Calu3 (cell line): ENCODE measurements at regions not wholly inside any gene's neighbourhood (a gene's known extent, or its start where the extent isn't known, plus 50 kb on each side); places are given as distances from the start of the nearest gene placed in this dataset.

Experiments
- BruUV-seq: library from RNA; stranded (reverse); fragments of 400-500 nt; replicated peaks from 2 replicates; lab custom pipeline; 2021; lab: Mats Ljungman, UMichigan
- CTCF ChIA-PET: fragments of 300-600 bp; sonication (Branson Sonifier 250); formaldehyde crosslinking; loops from one replicate; lab custom pipeline; 2022; ENCODE audit warnings: antibody characterized with exemption; lab: Charles Lee
- DNase-seq: peaks from one replicate; pipeline ENCODE4 v3.0.0; 2022
- H3K27ac Mint-ChIP-seq: one replicate; pipeline ENCODE4 v1.8.0; 2022; ENCODE audit warnings: mixed read lengths; ENCODE audit not compliant: unreplicated experiment
- H3K27me3 Mint-ChIP-seq: one replicate; pipeline ENCODE4 v1.8.0; 2022; ENCODE audit warnings: mixed read lengths; ENCODE audit not compliant: unreplicated experiment
- H3K36me3 Mint-ChIP-seq: one replicate; pipeline ENCODE4 v1.8.0; 2022; ENCODE audit warnings: mild to moderate bottlenecking, moderate library complexity, mixed read lengths; ENCODE audit not compliant: insufficient read depth, unreplicated experiment
- H3K4me1 Mint-ChIP-seq: one replicate; pipeline ENCODE4 v1.8.0; 2022; ENCODE audit warnings: mild to moderate bottlenecking, low read depth, mixed read lengths; ENCODE audit not compliant: unreplicated experiment
- H3K4me3 Mint-ChIP-seq: one replicate; pipeline ENCODE4 v1.8.0; 2022; ENCODE audit warnings: mild to moderate bottlenecking, low read depth, moderate library complexity, mixed read lengths; ENCODE audit not compliant: unreplicated experiment
- H3K9me3 Mint-ChIP-seq: one replicate; pipeline ENCODE4 v1.8.0; 2022; ENCODE audit warnings: low read depth, mixed read lengths; ENCODE audit not compliant: unreplicated experiment
- intact Hi-C: fragments of 100-400 bp; cut with micrococcal nuclease; formaldehyde crosslinking; loops from one replicate; pipeline ENCODE4 v1.10.0; 2022; ENCODE audit not compliant: unreplicated experiment
- TF ChIP-seq, protein P1 (sequence below): fragments of 200-600 bp; IDR thresholded peaks from one replicate; pipeline ENCODE4 v1.8.0; 2022; ENCODE audit warnings: antibody characterized with exemption; ENCODE audit not compliant: unreplicated experiment

DNA sequence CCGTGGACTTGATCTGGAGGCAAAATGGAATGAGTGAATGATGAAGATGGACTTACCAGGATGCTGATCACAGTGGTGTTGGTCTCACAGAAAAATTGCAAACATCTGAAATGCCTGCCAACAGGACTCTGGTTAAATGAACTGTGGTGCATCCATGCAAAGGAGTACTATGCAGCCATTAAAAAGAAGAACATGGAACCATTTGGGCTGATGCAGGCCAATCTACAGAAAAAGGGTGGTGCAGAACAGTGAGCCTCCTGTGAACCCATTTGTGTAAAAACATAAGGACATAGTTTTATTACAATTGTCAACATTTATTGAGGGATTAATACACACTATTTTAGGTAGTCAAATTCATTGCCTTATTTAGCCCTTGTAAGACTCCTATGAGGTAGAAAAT, 111.9 kb downstream of the MN1 start:
- peaks cover 6% of the 10 kb centered on the region for H3K36me3 Mint-ChIP-seq
- TF ChIP-seq, protein P1, sequence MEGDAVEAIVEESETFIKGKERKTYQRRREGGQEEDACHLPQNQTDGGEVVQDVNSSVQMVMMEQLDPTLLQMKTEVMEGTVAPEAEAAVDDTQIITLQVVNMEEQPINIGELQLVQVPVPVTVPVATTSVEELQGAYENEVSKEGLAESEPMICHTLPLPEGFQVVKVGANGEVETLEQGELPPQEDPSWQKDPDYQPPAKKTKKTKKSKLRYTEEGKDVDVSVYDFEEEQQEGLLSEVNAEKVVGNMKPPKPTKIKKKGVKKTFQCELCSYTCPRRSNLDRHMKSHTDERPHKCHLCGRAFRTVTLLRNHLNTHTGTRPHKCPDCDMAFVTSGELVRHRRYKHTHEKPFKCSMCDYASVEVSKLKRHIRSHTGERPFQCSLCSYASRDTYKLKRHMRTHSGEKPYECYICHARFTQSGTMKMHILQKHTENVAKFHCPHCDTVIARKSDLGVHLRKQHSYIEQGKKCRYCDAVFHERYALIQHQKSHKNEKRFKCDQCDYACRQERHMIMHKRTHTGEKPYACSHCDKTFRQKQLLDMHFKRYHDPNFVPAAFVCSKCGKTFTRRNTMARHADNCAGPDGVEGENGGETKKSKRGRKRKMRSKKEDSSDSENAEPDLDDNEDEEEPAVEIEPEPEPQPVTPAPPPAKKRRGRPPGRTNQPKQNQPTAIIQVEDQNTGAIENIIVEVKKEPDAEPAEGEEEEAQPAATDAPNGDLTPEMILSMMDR = no peak
- H3K27me3 Mint-ChIP-seq = peaks cover 5% of the 10 kb centered on the region
- no peak overlapping the region for H3K27ac Mint-ChIP-seq
- BruUV-seq = no TSS peak
- peaks cover 19% of the 10 kb centered on the region for H3K4me1 Mint-ChIP-seq
- no peak for DNase-seq
- intact Hi-C loops = no loop called here
- H3K4me3 Mint-ChIP-seq = no peak overlapping the region
- CTCF ChIA-PET = no interaction called here
- H3K9me3 Mint-ChIP-seq = peaks cover 3% of the 10 kb centered on the region

DNA sequence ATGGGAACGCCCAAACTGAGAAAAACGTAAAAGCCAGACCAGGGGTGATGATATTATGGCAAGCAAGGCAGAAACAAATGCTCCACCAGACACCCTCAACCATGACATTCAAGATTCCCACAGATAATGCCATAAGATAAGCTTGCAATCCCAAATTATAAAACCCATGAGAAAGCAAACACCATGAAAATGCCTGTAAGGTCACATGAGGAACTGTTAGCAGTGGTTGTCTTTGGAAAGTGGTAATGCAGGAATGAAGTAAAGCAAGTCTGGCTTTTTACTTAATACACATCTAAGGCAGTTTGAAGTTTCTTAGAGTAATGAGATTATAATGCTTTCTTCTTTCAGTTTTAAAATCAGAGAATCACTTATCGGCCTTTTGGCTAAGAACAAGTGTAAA, 111.0 kb downstream of the MN1 start:
- intact Hi-C loops = no loop called here
- Mint-ChIP-seq H3K27me3 (peaks cover 15% of the 10 kb centered on the region), H3K4me3 (no peak overlapping the region), H3K9me3 (peaks cover 3% of the 10 kb centered on the region), H3K4me1 (peaks cover 15% of the 10 kb centered on the region), H3K36me3 (peaks cover 6% of the 10 kb centered on the region), H3K27ac (no peak overlapping the region)
- no TSS peak for BruUV-seq
- CTCF ChIA-PET = no interaction called here
- no peak for DNase-seq
- TF ChIP-seq, protein P1 = no peak

DNA sequence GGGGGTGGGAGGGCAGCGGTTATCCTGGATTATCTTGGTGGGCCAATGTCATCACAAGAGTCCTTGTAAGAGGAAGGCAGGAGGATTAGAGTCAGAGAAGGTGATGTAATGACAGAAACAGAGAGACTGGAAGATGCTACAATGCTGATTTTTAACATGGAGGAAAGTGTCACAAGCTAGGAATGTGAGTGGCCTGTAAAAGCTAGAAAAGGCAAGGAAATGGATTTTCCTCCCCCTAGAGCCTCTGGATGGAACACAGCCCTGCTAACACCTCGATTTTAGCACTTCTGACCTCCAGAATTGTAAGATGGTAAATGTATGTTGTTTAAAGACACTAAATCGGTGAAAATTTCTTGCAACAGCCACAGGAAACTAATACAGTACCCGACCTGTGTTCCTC, 109.3 kb downstream of the MN1 start:
- no TSS peak for BruUV-seq
- H3K9me3 Mint-ChIP-seq = peaks cover 3% of the 10 kb centered on the region
- TF ChIP-seq, protein P1 = no peak
- CTCF ChIA-PET = interaction anchor here (0.5 kb wide), 1 partner anchor 218 kb away, joined by 4 read pairs; no protein-coding TSS in a partner anchor
- peaks cover 15% of the 10 kb centered on the region for H3K27me3 Mint-ChIP-seq
- DNase-seq = no peak
- H3K36me3 Mint-ChIP-seq = no peaks in the 10 kb centered on the region
- intact Hi-C loops = no loop called here
- no peaks in the 10 kb centered on the region for H3K4me1 Mint-ChIP-seq
- no peak overlapping the region for H3K27ac Mint-ChIP-seq
- H3K4me3 Mint-ChIP-seq = no peak overlapping the region

DNA sequence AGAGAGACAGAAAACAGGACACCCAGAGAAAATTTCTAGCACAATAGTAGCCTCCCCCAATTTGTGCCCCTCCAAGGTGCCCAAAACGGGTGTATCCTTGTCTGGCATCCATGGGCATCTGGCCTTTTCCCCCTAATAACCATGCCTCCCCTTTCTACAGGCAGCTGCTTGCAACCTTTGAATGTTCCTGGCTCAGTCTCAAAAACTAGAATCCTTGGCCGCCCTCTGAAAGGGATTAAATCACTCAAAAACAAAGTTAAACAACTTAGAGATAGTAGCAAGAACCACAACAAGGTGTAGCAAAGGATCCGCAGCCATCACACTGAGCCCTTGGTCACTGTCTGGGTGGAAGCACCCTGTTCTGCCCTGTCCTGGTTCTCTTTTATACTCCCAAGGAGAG, 105.6 kb downstream of the MN1 start:
- Mint-ChIP-seq H3K36me3 (no peaks in the 10 kb centered on the region), H3K27me3 (peaks cover 15% of the 10 kb centered on the region), H3K9me3 (no peaks in the 10 kb centered on the region), H3K4me1 (no peaks in the 10 kb centered on the region), H3K27ac (no peak overlapping the region), H3K4me3 (no peak overlapping the region)
- no peak for DNase-seq
- TF ChIP-seq, protein P1 = no peak
- BruUV-seq = no TSS peak
- CTCF ChIA-PET = no interaction called here
- intact Hi-C loops = no loop called here
